NT2/D1 (cell line): ENCODE measurements at regions not wholly inside any gene's neighbourhood (a gene's known extent, or its start where the extent isn't known, plus 50 kb on each side); places are given as distances from the start of the nearest gene placed in this dataset.

Experiments used
- DNase-seq: peaks from one replicate; pipeline ENCODE4 v3.0.0-alpha.2; 2011; ENCODE audit warnings: low read depth, low spot score
- H3K27me3 ChIP-seq: 2 replicates; pipeline ENCODE4 v1.6.0; 2011; ENCODE audit warnings: mild to moderate bottlenecking; ENCODE audit not compliant: insufficient read length, insufficient read depth
- H3K36me3 ChIP-seq: 2 replicates; pipeline ENCODE4 v1.6.1; 2011; ENCODE audit warnings: mild to moderate bottlenecking, low read length, mixed read lengths; ENCODE audit not compliant: insufficient read depth, insufficient read length
- H3K4me1 ChIP-seq: 2 replicates; pipeline ENCODE4 v1.5.1; 2011; ENCODE audit not compliant: insufficient read depth, insufficient read length
- H3K4me3 ChIP-seq: 2 replicates; pipeline ENCODE4 v1.5.1; 2011; ENCODE audit warnings: low read depth; ENCODE audit not compliant: insufficient read length
- H3K9ac ChIP-seq: 2 replicates; pipeline ENCODE4 v1.6.0; 2011; ENCODE audit warnings: low read depth; ENCODE audit not compliant: insufficient read length
- H3K9me3 ChIP-seq: 2 replicates; pipeline ENCODE4 v1.5.1; 2011; ENCODE audit warnings: mild to moderate bottlenecking, low read length; ENCODE audit not compliant: insufficient read depth
- SUZ12 ChIP-seq: IDR thresholded peaks from 2 replicates; pipeline ENCODE4 v1.6.1; 2011; ENCODE audit not compliant: insufficient read length, insufficient read depth; ENCODE audit errors: extremely low read depth
- YY1 ChIP-seq: IDR thresholded peaks from 2 replicates; pipeline ENCODE4 v1.6.1; 2011; ENCODE audit not compliant: insufficient read length, insufficient read depth
- ZNF274 ChIP-seq: IDR thresholded peaks from 2 replicates; pipeline ENCODE4 v1.6.1; 2011; ENCODE audit warnings: mild to moderate bottlenecking, low read depth, low read length

GRCh38 chr5:9958914-9959313, 290.8 kb downstream of the ATPSCKMT start:
- Histone ChIP-seq H3K27me3 (no peaks in the 10 kb centered on the region), H3K9ac (no peak overlapping the region), H3K4me3 (no peak overlapping the region), H3K36me3 (no peaks in the 10 kb centered on the region), H3K9me3 (no peaks in the 10 kb centered on the region), H3K4me1 (no peaks in the 10 kb centered on the region)
- DNase-seq, result no peak
- TF ChIP-seq ZNF274 (no peak), SUZ12 (no peak), YY1 (no peak)

- no peak for TF ChIP-seq YY1
- TF ChIP-seq ZNF274, result no peak
- no peak for TF ChIP-seq SUZ12
- no peak overlapping the region for H3K9ac ChIP-seq
- no peak overlapping the region for H3K4me3 ChIP-seq
- DNase-seq, result no peak
- H3K4me1 ChIP-seq, result no peaks in the 10 kb centered on the region
- H3K27me3 ChIP-seq, result no peaks in the 10 kb centered on the region
- no peaks in the 10 kb centered on the region for H3K9me3 ChIP-seq
- no peaks in the 10 kb centered on the region for H3K36me3 ChIP-seq
Observed at GRCh38 chr5:9957214-9957613, 292.5 kb downstream of the ATPSCKMT start.

GRCh38 chr5:9956725-9957124, 293.0 kb downstream of the ATPSCKMT start:
- no peak for TF ChIP-seq SUZ12
- TF ChIP-seq YY1, result no peak
- TF ChIP-seq ZNF274, result no peak
- DNase-seq, result no peak
- H3K27me3 ChIP-seq, result no peaks in the 10 kb centered on the region
- no peaks in the 10 kb centered on the region for H3K36me3 ChIP-seq
- H3K9me3 ChIP-seq, result no peaks in the 10 kb centered on the region
- H3K4me1 ChIP-seq, result no peaks in the 10 kb centered on the region
- H3K9ac ChIP-seq, result no peak overlapping the region
- H3K4me3 ChIP-seq, result no peak overlapping the region

- no peak overlapping the region for H3K9ac ChIP-seq
- H3K36me3 ChIP-seq, result no peaks in the 10 kb centered on the region
- no peak overlapping the region for H3K4me3 ChIP-seq
- no peaks in the 10 kb centered on the region for H3K9me3 ChIP-seq
- no peaks in the 10 kb centered on the region for H3K27me3 ChIP-seq
- TF ChIP-seq SUZ12 (no peak), YY1 (no peak), ZNF274 (no peak)
- H3K4me1 ChIP-seq, result no peaks in the 10 kb centered on the region
- DNase-seq, result no peak
Observed at GRCh38 chr5:9955586-9955985, 294.1 kb downstream of the ATPSCKMT start.

- no peak overlapping the region for H3K4me3 ChIP-seq
- DNase-seq, result no peak
- H3K36me3 ChIP-seq, result no peaks in the 10 kb centered on the region
- no peaks in the 10 kb centered on the region for H3K27me3 ChIP-seq
- no peak overlapping the region for H3K9ac ChIP-seq
- H3K9me3 ChIP-seq, result no peaks in the 10 kb centered on the region
- no peak for TF ChIP-seq ZNF274
- no peak for TF ChIP-seq YY1
- no peak for TF ChIP-seq SUZ12
- H3K4me1 ChIP-seq, result no peaks in the 10 kb centered on the region
Observed at GRCh38 chr5:9954869-9955268, 294.8 kb downstream of the ATPSCKMT start.

- no peaks in the 10 kb centered on the region for H3K9me3 ChIP-seq
- no peaks in the 10 kb centered on the region for H3K27me3 ChIP-seq
- H3K4me1 ChIP-seq, result no peaks in the 10 kb centered on the region
- TF ChIP-seq SUZ12, result no peak
- TF ChIP-seq ZNF274, result no peak
- TF ChIP-seq YY1, result no peak
- no peaks in the 10 kb centered on the region for H3K36me3 ChIP-seq
- no peak overlapping the region for H3K4me3 ChIP-seq
- no peak for DNase-seq
- no peak overlapping the region for H3K9ac ChIP-seq
Observed at GRCh38 chr5:9953691-9954090, 296.0 kb downstream of the ATPSCKMT start.

GRCh38 chr5:9951865-9952516, 297.7 kb downstream of the ATPSCKMT start:
- TF ChIP-seq YY1, result no peak
- TF ChIP-seq ZNF274, result no peak
- TF ChIP-seq SUZ12, result no peak
- DNase-seq, result no peak

More at GRCh38 chr5:9951865-9952516, 297.7 kb downstream of the ATPSCKMT start:
- no peaks in the 10 kb centered on the region for H3K27me3 ChIP-seq
- H3K9me3 ChIP-seq, result no peaks in the 10 kb centered on the region
- H3K4me1 ChIP-seq, result no peaks in the 10 kb centered on the region
- no peak overlapping the region for H3K9ac ChIP-seq
- no peaks in the 10 kb centered on the region for H3K36me3 ChIP-seq
- H3K4me3 ChIP-seq, result no peak overlapping the region
